ENCODE measurements at regions not wholly inside any gene's neighbourhood (a gene's known extent, or its start where the extent isn't known, plus 50 kb on each side); places are given as distances from the start of the nearest gene placed in this dataset.

DNA sequence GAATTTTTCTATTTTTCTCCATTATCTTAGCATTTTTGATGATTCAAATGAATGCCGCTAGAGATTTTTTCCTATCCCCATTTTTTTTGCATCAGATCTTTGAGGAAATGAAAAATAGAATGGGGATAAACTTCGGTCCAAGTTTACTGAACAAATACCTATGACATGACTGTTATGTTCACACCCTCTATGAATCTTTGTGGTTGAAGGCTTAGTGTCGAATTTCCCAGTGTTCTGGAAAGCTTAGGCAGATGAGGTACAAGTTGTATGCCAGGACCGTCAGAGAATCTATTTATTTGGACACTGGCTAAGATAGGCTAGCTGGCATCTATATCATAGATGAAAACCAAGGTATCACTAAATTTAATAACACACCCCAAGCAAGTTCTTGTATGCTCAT, 123.4 kb downstream of the SPCS3 start:
- Histone ChIP-seq H4K20me1 (ENCODE audit: insufficient read depth, low read length) (no peaks in the 10 kb centered on the region), H3K27me3 (ENCODE audit: control insufficient read depth in 1 of 2, insufficient read depth in 2 of 2, low read length in 2 of 2) (no peaks in the 10 kb centered on the region), H3K4me3 (replicated peaks in 1 of 3; ENCODE audit: insufficient read depth in 1 of 3, low read depth in 2 of 3, low read length in 3 of 3) (no peak overlapping the region), H3K4me2 (ENCODE audit: low read depth, low read length) (no peak overlapping the region), H2AFZ (ENCODE audit: low read length) (no peak overlapping the region), H3K27ac (ENCODE audit: extremely low read length, insufficient read depth, low read length) (no peak overlapping the region), H3K4me1 (ENCODE audit: insufficient read depth, low read length) (no peaks in the 10 kb centered on the region), H3K36me3 (replicated peaks in 1 of 2; ENCODE audit: control insufficient read depth in 1 of 2, insufficient read depth in 2 of 2, low read length in 2 of 2) (no peaks in the 10 kb centered on the region), H3K9ac (ENCODE audit: insufficient read depth, low read depth, low read length) (no peak overlapping the region), H3K79me2 (ENCODE audit: insufficient read depth, low read length) (no peaks in the 10 kb centered on the region), H3K9me3 (ENCODE audit: low read length) (no peaks in the 10 kb centered on the region)
- BruUV-seq (replicated peaks) = no TSS peak
- 2% methylated on average over 4 of the region's 4 CpGs for WGBS (ENCODE audit: low lambda C conversion rate)
- no peak for DNase-seq (ENCODE audit: low spot score)
- in situ Hi-C loops (cut with HindIII; ENCODE audit: extremely low pct_ligation_motif_present, low pct_unique_long_range_greater_than_20kb) (no loop called here), intact Hi-C loops (cut with micrococcal nuclease; ENCODE audit: unreplicated experiment) (no loop called here)
- no peak for FAIRE-seq
- POLR2A ChIA-PET = no interaction called here
- CTCF ChIA-PET (ENCODE audit: low intra/inter-chr PET ratio, low total read pairs) = no interaction called here
- ATAC-seq = no peak
- TF ChIP-seq, protein P1, sequence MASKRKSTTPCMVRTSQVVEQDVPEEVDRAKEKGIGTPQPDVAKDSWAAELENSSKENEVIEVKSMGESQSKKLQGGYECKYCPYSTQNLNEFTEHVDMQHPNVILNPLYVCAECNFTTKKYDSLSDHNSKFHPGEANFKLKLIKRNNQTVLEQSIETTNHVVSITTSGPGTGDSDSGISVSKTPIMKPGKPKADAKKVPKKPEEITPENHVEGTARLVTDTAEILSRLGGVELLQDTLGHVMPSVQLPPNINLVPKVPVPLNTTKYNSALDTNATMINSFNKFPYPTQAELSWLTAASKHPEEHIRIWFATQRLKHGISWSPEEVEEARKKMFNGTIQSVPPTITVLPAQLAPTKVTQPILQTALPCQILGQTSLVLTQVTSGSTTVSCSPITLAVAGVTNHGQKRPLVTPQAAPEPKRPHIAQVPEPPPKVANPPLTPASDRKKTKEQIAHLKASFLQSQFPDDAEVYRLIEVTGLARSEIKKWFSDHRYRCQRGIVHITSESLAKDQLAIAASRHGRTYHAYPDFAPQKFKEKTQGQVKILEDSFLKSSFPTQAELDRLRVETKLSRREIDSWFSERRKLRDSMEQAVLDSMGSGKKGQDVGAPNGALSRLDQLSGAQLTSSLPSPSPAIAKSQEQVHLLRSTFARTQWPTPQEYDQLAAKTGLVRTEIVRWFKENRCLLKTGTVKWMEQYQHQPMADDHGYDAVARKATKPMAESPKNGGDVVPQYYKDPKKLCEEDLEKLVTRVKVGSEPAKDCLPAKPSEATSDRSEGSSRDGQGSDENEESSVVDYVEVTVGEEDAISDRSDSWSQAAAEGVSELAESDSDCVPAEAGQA (IDR thresholded peaks at IDR 0.05; ENCODE audit: low read depth) = no peak
- TF ChIP-seq, protein P1 (CRISPR knock-in tag; IDR thresholded peaks at IDR 0.05; ENCODE audit: borderline replicate concordance) = no peak
- TF ChIP-seq, protein P2, sequence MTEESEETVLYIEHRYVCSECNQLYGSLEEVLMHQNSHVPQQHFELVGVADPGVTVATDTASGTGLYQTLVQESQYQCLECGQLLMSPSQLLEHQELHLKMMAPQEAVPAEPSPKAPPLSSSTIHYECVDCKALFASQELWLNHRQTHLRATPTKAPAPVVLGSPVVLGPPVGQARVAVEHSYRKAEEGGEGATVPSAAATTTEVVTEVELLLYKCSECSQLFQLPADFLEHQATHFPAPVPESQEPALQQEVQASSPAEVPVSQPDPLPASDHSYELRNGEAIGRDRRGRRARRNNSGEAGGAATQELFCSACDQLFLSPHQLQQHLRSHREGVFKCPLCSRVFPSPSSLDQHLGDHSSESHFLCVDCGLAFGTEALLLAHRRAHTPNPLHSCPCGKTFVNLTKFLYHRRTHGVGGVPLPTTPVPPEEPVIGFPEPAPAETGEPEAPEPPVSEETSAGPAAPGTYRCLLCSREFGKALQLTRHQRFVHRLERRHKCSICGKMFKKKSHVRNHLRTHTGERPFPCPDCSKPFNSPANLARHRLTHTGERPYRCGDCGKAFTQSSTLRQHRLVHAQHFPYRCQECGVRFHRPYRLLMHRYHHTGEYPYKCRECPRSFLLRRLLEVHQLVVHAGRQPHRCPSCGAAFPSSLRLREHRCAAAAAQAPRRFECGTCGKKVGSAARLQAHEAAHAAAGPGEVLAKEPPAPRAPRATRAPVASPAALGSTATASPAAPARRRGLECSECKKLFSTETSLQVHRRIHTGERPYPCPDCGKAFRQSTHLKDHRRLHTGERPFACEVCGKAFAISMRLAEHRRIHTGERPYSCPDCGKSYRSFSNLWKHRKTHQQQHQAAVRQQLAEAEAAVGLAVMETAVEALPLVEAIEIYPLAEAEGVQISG (CRISPR knock-in tag; IDR thresholded peaks at IDR 0.05) = no peak
- TF ChIP-seq RORA (CRISPR knock-in tag; IDR thresholded peaks at IDR 0.05) = no peak
- TF ChIP-seq ZNF629 (CRISPR knock-in tag; conservative IDR thresholded peaks at IDR 0.05) = no peak
- TF ChIP-seq ZNF138 (CRISPR knock-in tag; IDR thresholded peaks at IDR 0.05; ENCODE audit: low read depth) = no peak
- no peak for TF ChIP-seq NR1H2 (CRISPR knock-in tag; IDR thresholded peaks at IDR 0.05; ENCODE audit: borderline replicate concordance, low read depth)
- TF ChIP-seq ZNF724P (CRISPR knock-in tag; IDR thresholded peaks at IDR 0.05; ENCODE audit: borderline replicate concordance) = no peak
- no peak for TF ChIP-seq ZNF619 (CRISPR knock-in tag; IDR thresholded peaks at IDR 0.05)
- TF ChIP-seq, protein P3, sequence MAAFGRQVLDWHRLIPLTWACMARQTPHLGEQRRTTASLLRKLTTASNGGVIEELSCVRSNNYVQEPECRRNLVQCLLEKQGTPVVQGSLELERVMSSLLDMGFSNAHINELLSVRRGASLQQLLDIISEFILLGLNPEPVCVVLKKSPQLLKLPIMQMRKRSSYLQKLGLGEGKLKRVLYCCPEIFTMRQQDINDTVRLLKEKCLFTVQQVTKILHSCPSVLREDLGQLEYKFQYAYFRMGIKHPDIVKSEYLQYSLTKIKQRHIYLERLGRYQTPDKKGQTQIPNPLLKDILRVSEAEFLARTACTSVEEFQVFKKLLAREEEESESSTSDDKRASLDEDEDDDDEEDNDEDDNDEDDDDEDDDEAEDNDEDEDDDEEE (CRISPR knock-in tag; IDR thresholded peaks at IDR 0.05) = no peak
